H7 (cell line): ENCODE measurements at regions not wholly inside any gene's neighbourhood (a gene's known extent, or its start where the extent isn't known, plus 50 kb on each side); places are given as distances from the start of the nearest gene placed in this dataset.

Source experiments
- DNase-seq: peaks from one replicate; pipeline ENCODE4 v3.0.0; 2012
- H3K27me3 ChIP-seq: 2 replicates; pipeline ENCODE4 v1.6.0; 2011; ENCODE audit warnings: mild to moderate bottlenecking, low read length; ENCODE audit not compliant: control insufficient read depth, insufficient read depth
- H3K36me3 ChIP-seq: replicated peaks from 2 replicates; pipeline ENCODE4 v1.5.1; 2011; ENCODE audit warnings: low read length; ENCODE audit not compliant: control insufficient read depth, insufficient read depth
- H3K4me3 ChIP-seq: 2 replicates; pipeline ENCODE4 v1.5.1; 2011; ENCODE audit warnings: low read depth, mild to moderate bottlenecking, control low read depth, low read length, moderate library complexity; ENCODE audit not compliant: insufficient read depth

- DNase-seq = no peak
- Histone ChIP-seq H3K36me3 (no peaks in the 10 kb centered on the region), H3K4me3 (no peak overlapping the region), H3K27me3 (no peaks in the 10 kb centered on the region)
Measured at GRCh38 chr2:204415406-204416181, 129.7 kb upstream of the PARD3B start.

GRCh38 chr2:204416236-204416635 is 129.0 kb upstream of the PARD3B start:
- Histone ChIP-seq H3K36me3 (no peaks in the 10 kb centered on the region), H3K27me3 (no peaks in the 10 kb centered on the region), H3K4me3 (no peak overlapping the region)
- DNase-seq = no peak

GRCh38 chr2:204425821-204426220 is 119.5 kb upstream of the PARD3B start:
- no peaks in the 10 kb centered on the region for H3K36me3 ChIP-seq
- no peaks in the 10 kb centered on the region for H3K27me3 ChIP-seq
- no peak for DNase-seq
- H3K4me3 ChIP-seq = no peak overlapping the region

- Histone ChIP-seq H3K4me3 (no peak overlapping the region), H3K36me3 (no peaks in the 10 kb centered on the region), H3K27me3 (no peaks in the 10 kb centered on the region)
- no peak for DNase-seq
Measured at GRCh38 chr2:204428675-204429074, 116.6 kb upstream of the PARD3B start.

GRCh38 chr2:204431529-204431928 is 113.7 kb upstream of the PARD3B start:
- Histone ChIP-seq H3K36me3 (no peaks in the 10 kb centered on the region), H3K4me3 (no peak overlapping the region), H3K27me3 (no peaks in the 10 kb centered on the region)
- DNase-seq = no peak

GRCh38 chr2:204432196-204432595 is 113.1 kb upstream of the PARD3B start:
- no peaks in the 10 kb centered on the region for H3K27me3 ChIP-seq
- no peaks in the 10 kb centered on the region for H3K36me3 ChIP-seq
- H3K4me3 ChIP-seq = no peak overlapping the region
- DNase-seq = no peak

- H3K4me3 ChIP-seq = no peak overlapping the region
- H3K36me3 ChIP-seq = no peaks in the 10 kb centered on the region
- no peak for DNase-seq
- no peaks in the 10 kb centered on the region for H3K27me3 ChIP-seq
Measured at GRCh38 chr2:204434660-204435462, 110.4 kb upstream of the PARD3B start.

- no peak overlapping the region for H3K4me3 ChIP-seq
- no peaks in the 10 kb centered on the region for H3K36me3 ChIP-seq
- no peaks in the 10 kb centered on the region for H3K27me3 ChIP-seq
- no peak for DNase-seq
Measured at GRCh38 chr2:204436230-204436629, 109.0 kb upstream of the PARD3B start.

GRCh38 chr2:204437408-204437807 is 107.9 kb upstream of the PARD3B start:
- Histone ChIP-seq H3K4me3 (no peak overlapping the region), H3K36me3 (no peaks in the 10 kb centered on the region), H3K27me3 (no peaks in the 10 kb centered on the region)
- no peak for DNase-seq

- DNase-seq = no peak
- no peak overlapping the region for H3K4me3 ChIP-seq
- no peaks in the 10 kb centered on the region for H3K36me3 ChIP-seq
- H3K27me3 ChIP-seq = no peaks in the 10 kb centered on the region
Measured at GRCh38 chr2:204437815-204438756, 107.2 kb upstream of the PARD3B start.

GRCh38 chr2:204441316-204441715 is 104.0 kb upstream of the PARD3B start:
- H3K27me3 ChIP-seq = no peaks in the 10 kb centered on the region
- H3K36me3 ChIP-seq = no peaks in the 10 kb centered on the region
- no peak for DNase-seq
- no peak overlapping the region for H3K4me3 ChIP-seq

- H3K27me3 ChIP-seq = no peaks in the 10 kb centered on the region
- no peak overlapping the region for H3K4me3 ChIP-seq
- H3K36me3 ChIP-seq = no peaks in the 10 kb centered on the region
- DNase-seq = no peak
Measured at GRCh38 chr2:204445149-204445548, 100.1 kb upstream of the PARD3B start.

- no peaks in the 10 kb centered on the region for H3K27me3 ChIP-seq
- no peaks in the 10 kb centered on the region for H3K36me3 ChIP-seq
- no peak overlapping the region for H3K4me3 ChIP-seq
- DNase-seq = no peak
Measured at GRCh38 chr2:204447722-204448121, 97.6 kb upstream of the PARD3B start.

- no peaks in the 10 kb centered on the region for H3K36me3 ChIP-seq
- no peak for DNase-seq
- no peak overlapping the region for H3K4me3 ChIP-seq
- H3K27me3 ChIP-seq = no peaks in the 10 kb centered on the region
Measured at GRCh38 chr2:204449977-204450376, 95.3 kb upstream of the PARD3B start.
